ENCODE measurements at regions not wholly inside any gene's neighbourhood (a gene's known extent, or its start where the extent isn't known, plus 50 kb on each side); places are given as distances from the start of the nearest gene placed in this dataset.

DNA sequence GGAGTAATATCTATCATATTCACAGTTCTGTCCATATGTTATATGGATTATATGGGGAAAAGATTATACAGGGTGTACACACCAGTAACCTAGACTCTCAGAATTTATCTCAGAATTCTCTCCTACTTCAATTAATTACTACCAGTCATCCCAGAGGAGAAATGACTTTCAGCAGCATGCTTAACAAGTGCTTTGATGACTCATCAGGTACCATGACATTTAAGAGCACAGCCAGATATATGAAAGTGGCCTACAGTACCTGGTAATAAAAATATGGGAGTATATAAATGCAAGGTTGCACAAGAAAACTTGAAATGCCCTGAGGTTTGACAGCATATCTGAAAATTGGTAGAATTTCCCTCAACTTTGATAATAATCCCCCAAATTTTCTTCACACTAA is 1273.0 kb downstream of the OTOL1 start:
- Histone ChIP-seq H3K36me3 (no peaks in the 10 kb centered on the region), H3K9me3 (no peaks in the 10 kb centered on the region), H3K27ac (no peak overlapping the region), H3K4me3 (no peak overlapping the region), H3K27me3 (no peaks in the 10 kb centered on the region), H3K4me1 (no peaks in the 10 kb centered on the region)
- ATAC-seq: no peak
- TF ChIP-seq POLR2A (IDR thresholded peaks at IDR 0.05) (no peak), CTCF (IDR thresholded peaks at IDR 0.05) (no peak), POLR2AphosphoS5 (IDR thresholded peaks at IDR 0.05) (no peak), EP300 (IDR thresholded peaks at IDR 0.05) (no peak)

DNA sequence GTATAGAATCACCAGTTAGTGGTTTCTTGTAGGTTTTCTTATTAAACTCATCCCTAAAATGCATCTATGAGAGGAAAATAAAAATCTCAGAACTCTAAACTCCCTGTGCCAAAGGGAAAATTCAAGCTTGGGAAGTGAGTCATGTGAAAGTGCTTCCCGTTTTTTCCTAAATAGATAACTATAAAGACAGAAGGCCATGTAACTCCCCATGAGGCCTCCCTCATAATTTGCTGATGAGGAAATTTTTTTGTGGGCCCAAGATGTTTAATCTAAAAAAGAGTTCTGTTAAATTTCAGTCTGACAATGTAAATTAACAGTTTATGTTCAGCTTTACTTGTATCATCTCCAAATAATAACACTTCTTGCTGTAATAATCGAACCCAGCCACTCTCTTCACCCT is 1273.9 kb downstream of the OTOL1 start:
- ATAC-seq: no peak
- H3K4me1 ChIP-seq: no peaks in the 10 kb centered on the region
- H3K36me3 ChIP-seq: no peaks in the 10 kb centered on the region
- H3K27ac ChIP-seq: no peak overlapping the region
- no peak overlapping the region for H3K4me3 ChIP-seq
- no peak for TF ChIP-seq POLR2A (IDR thresholded peaks at IDR 0.05)
- TF ChIP-seq CTCF (IDR thresholded peaks at IDR 0.05): no peak
- no peak for TF ChIP-seq EP300 (IDR thresholded peaks at IDR 0.05)
- no peak for TF ChIP-seq POLR2AphosphoS5 (IDR thresholded peaks at IDR 0.05)
- H3K27me3 ChIP-seq: no peaks in the 10 kb centered on the region
- H3K9me3 ChIP-seq: no peaks in the 10 kb centered on the region
- 41 to 45% methylated on average over 2 of the region's 2 CpGs for WGBS, 2 donors (ENCODE audit: low coverage in 1 of 2)

DNA sequence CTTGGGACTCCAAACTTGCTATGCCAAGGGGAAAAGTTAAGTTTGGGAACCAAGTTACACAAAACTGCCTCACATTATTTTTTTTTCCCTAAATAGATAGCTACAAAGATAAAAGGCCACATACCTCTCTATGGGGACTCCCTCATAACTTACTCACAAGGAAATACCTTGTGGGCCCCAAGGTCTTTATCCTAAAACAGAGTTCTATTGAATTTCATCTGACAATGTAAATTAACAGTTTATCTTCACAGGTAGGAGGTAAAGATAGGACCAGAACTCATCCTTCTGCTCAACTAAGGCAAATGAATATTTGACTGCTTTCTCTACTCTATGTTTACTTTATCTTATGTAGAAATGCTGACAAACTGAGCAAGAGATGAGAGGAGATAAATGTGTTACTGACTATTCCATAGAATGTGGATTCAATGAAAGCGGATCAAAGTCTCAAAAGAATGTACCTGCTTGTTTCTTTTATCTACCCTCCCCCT is 1278.0 kb downstream of the OTOL1 start:
- no peak overlapping the region for H3K27ac ChIP-seq
- no peaks in the 10 kb centered on the region for H3K9me3 ChIP-seq
- no peak for ATAC-seq
- no peak overlapping the region for H3K4me3 ChIP-seq
- no peak for TF ChIP-seq EP300 (IDR thresholded peaks at IDR 0.05)
- no peak for TF ChIP-seq CTCF (IDR thresholded peaks at IDR 0.05)
- TF ChIP-seq POLR2A (IDR thresholded peaks at IDR 0.05): no peak
- no peak for TF ChIP-seq POLR2AphosphoS5 (IDR thresholded peaks at IDR 0.05)
- 83 to 92% methylated on average over 1 of the region's 1 CpG for WGBS, 2 donors (ENCODE audit: low coverage in 1 of 2)
- no peaks in the 10 kb centered on the region for H3K4me1 ChIP-seq
- no peaks in the 10 kb centered on the region for H3K27me3 ChIP-seq
- H3K36me3 ChIP-seq: no peaks in the 10 kb centered on the region

- Histone ChIP-seq H3K4me1 (no peaks in the 10 kb centered on the region), H3K9me3 (no peaks in the 10 kb centered on the region), H3K4me3 (no peak overlapping the region), H3K36me3 (no peaks in the 10 kb centered on the region), H3K27ac (no peak overlapping the region), H3K27me3 (no peaks in the 10 kb centered on the region)
- no peak for TF ChIP-seq POLR2A (IDR thresholded peaks at IDR 0.05)
- TF ChIP-seq POLR2AphosphoS5 (IDR thresholded peaks at IDR 0.05): no peak
- no peak for TF ChIP-seq CTCF (IDR thresholded peaks at IDR 0.05)
- no peak for TF ChIP-seq EP300 (IDR thresholded peaks at IDR 0.05)
- 33 to 98% methylated on average over 3 of the region's 3 CpGs for WGBS, 2 donors (ENCODE audit: low coverage in 1 of 2)
- ATAC-seq: no peak
Measured at GRCh38 chr3:162776148-162776547, 1279.5 kb downstream of the OTOL1 start.

GRCh38 chr3:162777118-162777517 is 1280.5 kb downstream of the OTOL1 start:
- H3K4me3 ChIP-seq: no peak overlapping the region
- no peaks in the 10 kb centered on the region for H3K4me1 ChIP-seq
- H3K36me3 ChIP-seq: no peaks in the 10 kb centered on the region
- H3K9me3 ChIP-seq: no peaks in the 10 kb centered on the region
- 95 to 100% methylated on average over 1 of the region's 1 CpG for WGBS, 2 donors (ENCODE audit: low coverage in 1 of 2)
- no peak for TF ChIP-seq POLR2A (IDR thresholded peaks at IDR 0.05)
- no peak for TF ChIP-seq EP300 (IDR thresholded peaks at IDR 0.05)
- no peak for ATAC-seq
- no peak overlapping the region for H3K27ac ChIP-seq
- H3K27me3 ChIP-seq: no peaks in the 10 kb centered on the region

- TF ChIP-seq CTCF (IDR thresholded peaks at IDR 0.05): no peak
- TF ChIP-seq POLR2A (IDR thresholded peaks at IDR 0.05): no peak
- no peak for TF ChIP-seq POLR2AphosphoS5 (IDR thresholded peaks at IDR 0.05)
- TF ChIP-seq EP300 (IDR thresholded peaks at IDR 0.05): no peak
- Histone ChIP-seq H3K9me3 (no peaks in the 10 kb centered on the region), H3K4me1 (no peaks in the 10 kb centered on the region), H3K4me3 (no peak overlapping the region), H3K27ac (no peak overlapping the region), H3K27me3 (no peaks in the 10 kb centered on the region), H3K36me3 (no peaks in the 10 kb centered on the region)
- ATAC-seq: no peak
Measured at GRCh38 chr3:162780313-162780712, 1283.7 kb downstream of the OTOL1 start.

Measured in gastroesophageal sphincter (tissue), 4 donors.